ENCODE measurements at regions not wholly inside any gene's neighbourhood (a gene's known extent, or its start where the extent isn't known, plus 50 kb on each side); places are given as distances from the start of the nearest gene placed in this dataset.
A peak's percentile ranks its signal among the peaks of the same experiment; 100 is the strongest.

DNA sequence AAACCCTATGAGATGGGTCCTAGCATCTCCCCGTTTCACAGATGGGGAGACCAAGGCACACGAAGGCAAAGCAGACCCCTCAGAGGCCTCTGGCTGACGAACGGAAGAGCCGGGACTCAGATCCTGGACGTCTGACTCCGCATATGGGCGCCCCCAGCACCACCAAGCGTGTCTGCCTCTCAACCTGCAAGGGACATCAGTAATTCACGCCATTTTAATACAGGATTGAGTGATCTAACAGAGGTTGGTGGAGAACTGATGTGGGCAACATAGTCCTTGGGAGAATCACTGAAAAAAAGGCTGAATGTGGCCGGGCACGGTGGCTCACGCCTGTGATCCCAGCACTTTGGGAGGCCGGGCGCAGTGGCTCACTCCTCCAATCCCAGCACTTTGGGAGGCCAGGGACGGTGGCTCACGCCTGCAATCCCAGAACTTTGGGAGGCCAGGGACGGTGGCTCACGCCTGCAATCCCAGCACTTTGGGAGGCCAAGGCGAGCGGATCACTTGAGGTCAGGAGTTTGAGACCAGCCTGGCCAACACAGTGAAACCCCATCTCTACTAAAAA is 206.6 kb downstream of the DLL1 start:
- no peak overlapping the region for H4K91ac ChIP-seq (ENCODE audit: low read depth, low read length, poor library complexity)
- no peak overlapping the region for H3K14ac ChIP-seq (ENCODE audit: low read length)
- peaks cover 0 to 4% of the 10 kb centered on the region in 2 donors for H3K9me3 ChIP-seq (replicated peaks in 1 of 2; ENCODE audit: control insufficient read depth in 2 of 2, insufficient read depth in 1 of 2, low read depth in 1 of 2, low read length in 2 of 2)
- peaks cover 0 to 9% (median 0%) of the 10 kb centered on the region in 3 experiments for H3K27me3 ChIP-seq (ENCODE audit: control insufficient read depth in 3 of 3, insufficient read depth in 3 of 3, low read depth in 1 of 3, low read length in 3 of 3)
- H2BK5ac ChIP-seq (ENCODE audit: low read length): no peak overlapping the region
- no peak overlapping the region for H2AFZ ChIP-seq (ENCODE audit: low read length)
- H3K79me1 ChIP-seq (ENCODE audit: low read depth, low read length): no peaks in the 10 kb centered on the region
- H3K4me2 ChIP-seq (ENCODE audit: insufficient read depth, low read length, poor library complexity, severe bottlenecking): no peak overlapping the region
- H2AK5ac ChIP-seq (ENCODE audit: low read depth, low read length): peak overlapping the region; percentile 60
- peak overlapping the region; percentile 24 for H3K18ac ChIP-seq (ENCODE audit: low read length)
- no peak overlapping the region for H4K8ac ChIP-seq (ENCODE audit: low read depth, low read length)
- no peak for DNase-seq (ENCODE audit: low spot score)
- H3K4ac ChIP-seq (ENCODE audit: low read length): no peak overlapping the region
- no peak overlapping the region for H3K23ac ChIP-seq (ENCODE audit: low read depth, low read length, poor library complexity)
- no peaks in the 10 kb centered on the region for H3K36me3 ChIP-seq (replicated peaks in 1 of 2; ENCODE audit: control insufficient read depth in 2 of 2, insufficient read depth in 2 of 2, low read length in 2 of 2)
- H2BK15ac ChIP-seq (ENCODE audit: low read length): no peak overlapping the region
- H2BK120ac ChIP-seq (ENCODE audit: low read depth, low read length): no peak overlapping the region
- H3K4me3 ChIP-seq (ENCODE audit: low read length in 2 of 2): no peak overlapping the region
- peaks cover 27 to 30% of the 10 kb centered on the region in 2 donors for H3K4me1 ChIP-seq (ENCODE audit: control insufficient read depth in 2 of 2, insufficient read depth in 1 of 2, low read depth in 1 of 2, low read length in 2 of 2)
- no peak overlapping the region for H3K27ac ChIP-seq (replicated peaks; ENCODE audit: low read length)
- no peak overlapping the region for H2BK12ac ChIP-seq (ENCODE audit: low read length)
- no CpG with 5 or more reads among the region's 21 CpGs for WGBS, 2 donors (ENCODE audit: extremely low coverage in 2 of 2, insufficient read length in 2 of 2, insufficient replicate concordance in 1 of 2)
- no peak overlapping the region for H3K9ac ChIP-seq (ENCODE audit: low read depth, low read length, poor library complexity)

DNA sequence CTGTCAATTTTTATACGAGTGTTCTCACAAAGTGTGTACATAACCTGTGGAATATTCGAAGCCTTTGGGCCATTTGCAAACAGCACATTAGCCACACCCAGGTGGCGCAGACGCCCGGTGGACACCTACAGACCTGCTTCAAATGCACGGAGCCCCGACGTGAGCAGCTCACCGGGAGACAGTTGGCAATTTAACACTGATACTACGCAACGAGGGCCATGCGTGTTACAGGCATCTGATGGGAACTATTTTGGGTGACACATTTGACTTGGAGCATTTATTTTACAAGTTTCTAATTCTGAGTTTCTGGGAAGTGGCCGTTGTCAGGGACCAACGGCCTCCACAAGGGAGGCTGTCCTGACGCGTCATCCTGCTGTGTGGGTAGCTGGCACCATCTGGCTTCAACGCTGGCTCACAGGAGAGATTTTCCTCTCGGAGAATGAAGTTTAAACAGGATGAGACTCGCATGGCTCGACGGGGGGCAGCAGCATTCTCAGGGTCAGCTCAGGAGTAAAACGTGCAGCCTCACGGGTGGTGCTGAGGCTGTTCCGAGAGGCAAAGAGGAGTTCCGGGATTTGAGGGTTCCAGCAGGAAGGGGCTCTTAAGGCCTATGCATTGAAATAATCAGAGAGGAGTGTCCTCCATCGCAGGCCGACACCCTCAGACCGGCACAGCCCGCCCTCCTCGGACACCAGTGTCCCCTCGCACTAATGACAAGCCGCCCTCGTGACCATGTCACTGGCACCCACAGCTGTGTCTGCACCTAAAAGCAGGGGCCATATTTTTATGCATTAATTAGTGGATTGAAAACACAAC is 207.4 kb downstream of the DLL1 start:
- no peak overlapping the region for H3K4ac ChIP-seq (ENCODE audit: low read length)
- no peak overlapping the region for H3K23ac ChIP-seq (ENCODE audit: low read depth, low read length, poor library complexity)
- H3K9me3 ChIP-seq (replicated peaks in 1 of 2; ENCODE audit: control insufficient read depth in 2 of 2, insufficient read depth in 1 of 2, low read depth in 1 of 2, low read length in 2 of 2): peaks cover 0 to 6% of the 10 kb centered on the region in 2 donors
- H3K18ac ChIP-seq (ENCODE audit: low read length): peak overlapping the region; percentile 20
- DNase-seq (ENCODE audit: low spot score): no peak
- no peaks in the 10 kb centered on the region for H3K36me3 ChIP-seq (replicated peaks in 1 of 2; ENCODE audit: control insufficient read depth in 2 of 2, insufficient read depth in 2 of 2, low read length in 2 of 2)
- no peak overlapping the region for H3K14ac ChIP-seq (ENCODE audit: low read length)
- no peak overlapping the region for H3K4me3 ChIP-seq (ENCODE audit: low read length in 2 of 2)
- no peak overlapping the region for H2BK5ac ChIP-seq (ENCODE audit: low read length)
- peaks cover 0 to 9% (median 0%) of the 10 kb centered on the region in 3 experiments for H3K27me3 ChIP-seq (ENCODE audit: control insufficient read depth in 3 of 3, insufficient read depth in 3 of 3, low read depth in 1 of 3, low read length in 3 of 3)
- H3K4me1 ChIP-seq (ENCODE audit: control insufficient read depth in 2 of 2, insufficient read depth in 1 of 2, low read depth in 1 of 2, low read length in 2 of 2): peaks cover 27 to 30% of the 10 kb centered on the region in 2 donors
- H3K79me1 ChIP-seq (ENCODE audit: low read depth, low read length): no peaks in the 10 kb centered on the region
- no peak overlapping the region for H2BK15ac ChIP-seq (ENCODE audit: low read length)
- no CpG with 5 or more reads among the region's 33 CpGs for WGBS, 2 donors (ENCODE audit: extremely low coverage in 2 of 2, insufficient read length in 2 of 2, insufficient replicate concordance in 1 of 2)
- no peak overlapping the region for H3K27ac ChIP-seq (replicated peaks; ENCODE audit: low read length)
- peak overlapping the region; percentile 34 for H2BK12ac ChIP-seq (ENCODE audit: low read length)
- H4K8ac ChIP-seq (ENCODE audit: low read depth, low read length): no peak overlapping the region
- H2AK5ac ChIP-seq (ENCODE audit: low read depth, low read length): peak overlapping the region; percentile 9
- no peak overlapping the region for H3K4me2 ChIP-seq (ENCODE audit: insufficient read depth, low read length, poor library complexity, severe bottlenecking)
- no peak overlapping the region for H4K91ac ChIP-seq (ENCODE audit: low read depth, low read length, poor library complexity)
- no peak overlapping the region for H3K9ac ChIP-seq (ENCODE audit: low read depth, low read length, poor library complexity)
- H2AFZ ChIP-seq (ENCODE audit: low read length): no peak overlapping the region
- no peak overlapping the region for H2BK120ac ChIP-seq (ENCODE audit: low read depth, low read length)

DNA sequence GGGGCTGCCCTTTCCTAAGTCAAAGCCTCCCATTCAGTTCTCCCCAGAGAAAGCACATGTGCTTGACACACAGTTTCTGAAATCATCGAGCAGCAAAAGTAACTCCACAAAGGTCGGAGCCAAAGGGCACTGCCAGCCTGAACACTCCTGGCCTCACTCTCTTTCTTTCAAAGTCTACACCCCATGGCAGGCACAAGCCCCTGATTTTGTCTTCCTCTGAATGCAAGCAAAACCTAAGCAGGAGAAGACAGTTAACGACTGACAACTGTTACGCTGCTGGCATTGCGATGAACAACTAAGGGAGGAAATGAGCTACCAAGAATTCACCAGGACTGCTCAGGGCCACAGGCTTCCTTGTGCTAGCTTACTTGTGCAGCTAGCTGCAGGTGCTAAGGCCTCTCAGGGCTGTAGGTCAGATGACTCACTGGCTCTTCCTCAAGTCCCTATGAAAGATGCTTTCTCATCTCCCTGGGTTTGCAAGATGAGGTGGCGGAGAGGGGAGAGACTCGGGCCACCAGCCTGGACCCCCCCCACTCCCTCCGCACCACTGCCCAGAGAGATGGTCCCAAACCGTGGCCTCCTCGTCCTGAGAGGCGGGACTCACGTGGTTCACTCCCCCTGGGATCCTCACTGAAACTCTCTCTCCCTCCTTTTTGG is 208.2 kb downstream of the DLL1 start:
- H3K9ac ChIP-seq (ENCODE audit: low read depth, low read length, poor library complexity): no peak overlapping the region
- no peak overlapping the region for H4K91ac ChIP-seq (ENCODE audit: low read depth, low read length, poor library complexity)
- no peak overlapping the region for H4K8ac ChIP-seq (ENCODE audit: low read depth, low read length)
- no peak for DNase-seq (ENCODE audit: low spot score)
- H3K36me3 ChIP-seq (replicated peaks in 1 of 2; ENCODE audit: control insufficient read depth in 2 of 2, insufficient read depth in 2 of 2, low read length in 2 of 2): no peaks in the 10 kb centered on the region
- peak overlapping the region; percentile 21 for H3K27ac ChIP-seq (replicated peaks; ENCODE audit: low read length)
- peaks cover 0 to 6% of the 10 kb centered on the region in 2 donors for H3K9me3 ChIP-seq (replicated peaks in 1 of 2; ENCODE audit: control insufficient read depth in 2 of 2, insufficient read depth in 1 of 2, low read depth in 1 of 2, low read length in 2 of 2)
- H2BK15ac ChIP-seq (ENCODE audit: low read length): peak overlapping the region; percentile 78
- H2AFZ ChIP-seq (ENCODE audit: low read length): no peak overlapping the region
- no CpG with 5 or more reads among the region's 12 CpGs for WGBS, 2 donors (ENCODE audit: extremely low coverage in 2 of 2, insufficient read length in 2 of 2, insufficient replicate concordance in 1 of 2)
- peaks cover 27 to 30% of the 10 kb centered on the region in 2 donors for H3K4me1 ChIP-seq (ENCODE audit: control insufficient read depth in 2 of 2, insufficient read depth in 1 of 2, low read depth in 1 of 2, low read length in 2 of 2)
- H2AK5ac ChIP-seq (ENCODE audit: low read depth, low read length): peak overlapping the region; percentile 83
- peak overlapping the region; percentile 46 for H2BK5ac ChIP-seq (ENCODE audit: low read length)
- H3K4ac ChIP-seq (ENCODE audit: low read length): no peak overlapping the region
- peak overlapping the region; percentile 68 for H3K18ac ChIP-seq (ENCODE audit: low read length)
- H3K23ac ChIP-seq (ENCODE audit: low read depth, low read length, poor library complexity): no peak overlapping the region
- no peak overlapping the region for H3K4me2 ChIP-seq (ENCODE audit: insufficient read depth, low read length, poor library complexity, severe bottlenecking)
- H2BK12ac ChIP-seq (ENCODE audit: low read length): peak overlapping the region; percentile 8
- no peak overlapping the region for H3K4me3 ChIP-seq (ENCODE audit: low read length in 2 of 2)
- H3K79me1 ChIP-seq (ENCODE audit: low read depth, low read length): no peaks in the 10 kb centered on the region
- H2BK120ac ChIP-seq (ENCODE audit: low read depth, low read length): peak overlapping the region; percentile 52
- H3K14ac ChIP-seq (ENCODE audit: low read length): peak overlapping the region; percentile 11
- peaks cover 0 to 9% (median 0%) of the 10 kb centered on the region in 3 experiments for H3K27me3 ChIP-seq (ENCODE audit: control insufficient read depth in 3 of 3, insufficient read depth in 3 of 3, low read depth in 1 of 3, low read length in 3 of 3)

DNA sequence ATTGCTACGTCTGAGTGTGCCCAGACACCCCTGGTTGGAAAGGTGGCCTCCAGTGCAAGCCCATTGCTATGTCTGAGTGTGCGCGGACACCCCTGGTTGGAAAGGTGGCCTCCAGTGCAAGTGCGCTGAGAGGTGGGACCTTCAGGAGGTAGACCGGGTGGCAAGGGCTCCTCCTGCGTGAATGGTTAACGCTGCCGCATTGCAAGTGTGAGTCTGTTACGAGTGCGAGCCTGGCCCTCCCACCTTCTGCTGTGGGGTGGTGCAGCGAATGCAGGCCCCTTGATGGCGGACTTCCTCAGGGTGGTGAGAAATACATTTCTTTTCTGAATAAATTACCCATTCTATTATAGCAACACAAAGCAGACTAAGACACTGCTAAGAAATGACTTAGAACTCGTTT is 208.8 kb downstream of the DLL1 start:
- WGBS, 2 donors (ENCODE audit: extremely low coverage in 2 of 2, insufficient read length in 2 of 2, insufficient replicate concordance in 1 of 2): no CpG with 5 or more reads among the region's 13 CpGs

More for the DNA sequence above, 208.8 kb downstream of the DLL1 start:
- Histone ChIP-seq H3K18ac (ENCODE audit: low read length) (peak overlapping the region; percentile 68), H2BK5ac (ENCODE audit: low read length) (peak overlapping the region; percentile 46), H2AFZ (ENCODE audit: low read length) (no peak overlapping the region), H2BK15ac (ENCODE audit: low read length) (peak overlapping the region; percentile 78), H2AK5ac (ENCODE audit: low read depth, low read length) (peak overlapping the region; percentile 83), H3K23ac (ENCODE audit: low read depth, low read length, poor library complexity) (no peak overlapping the region), H3K27me3 (ENCODE audit: control insufficient read depth in 3 of 3, insufficient read depth in 3 of 3, low read depth in 1 of 3, low read length in 3 of 3) (peaks cover 0 to 9% (median 0%) of the 10 kb centered on the region in 3 experiments), H2BK12ac (ENCODE audit: low read length) (peak overlapping the region; percentile 30), H3K4me2 (ENCODE audit: insufficient read depth, low read length, poor library complexity, severe bottlenecking) (no peak overlapping the region), H4K8ac (ENCODE audit: low read depth, low read length) (no peak overlapping the region), H3K14ac (ENCODE audit: low read length) (peak overlapping the region; percentile 10), H3K9ac (ENCODE audit: low read depth, low read length, poor library complexity) (no peak overlapping the region), H3K4ac (ENCODE audit: low read length) (peak overlapping the region; percentile 57), H3K4me3 (ENCODE audit: low read length in 2 of 2) (no peak overlapping the region), H4K91ac (ENCODE audit: low read depth, low read length, poor library complexity) (peak overlapping the region; percentile 60), H2BK120ac (ENCODE audit: low read depth, low read length) (peak overlapping the region; percentile 4), H3K4me1 (ENCODE audit: control insufficient read depth in 2 of 2, insufficient read depth in 1 of 2, low read depth in 1 of 2, low read length in 2 of 2) (peaks cover 27 to 30% of the 10 kb centered on the region in 2 donors), H3K79me1 (ENCODE audit: low read depth, low read length) (no peaks in the 10 kb centered on the region), H3K36me3 (replicated peaks in 1 of 2; ENCODE audit: control insufficient read depth in 2 of 2, insufficient read depth in 2 of 2, low read length in 2 of 2) (no peaks in the 10 kb centered on the region), H3K27ac (replicated peaks; ENCODE audit: low read length) (no peak overlapping the region), H3K9me3 (replicated peaks in 1 of 2; ENCODE audit: control insufficient read depth in 2 of 2, insufficient read depth in 1 of 2, low read depth in 1 of 2, low read length in 2 of 2) (peaks cover 0 to 6% of the 10 kb centered on the region in 2 donors)
- DNase-seq (ENCODE audit: low spot score): no peak
